Left renal pelvis (tissue), 4 donors: ENCODE measurements at regions not wholly inside any gene's neighbourhood (a gene's known extent, or its start where the extent isn't known, plus 50 kb on each side); places are given as distances from the start of the nearest gene placed in this dataset.
"Not testable (repeated sequence)": the region's sequence is repeated elsewhere in the genome, so short reads cannot be mapped to it uniquely, and the experiment has no call there.

Source experiments
- DNase-seq, 4 donors: peaks; one replicate each; pipeline ENCODE4 v3.0.0-alpha.2; 2013; ENCODE audit warnings: low read depth in 4 of 4, low spot score in 3 of 4

DNA sequence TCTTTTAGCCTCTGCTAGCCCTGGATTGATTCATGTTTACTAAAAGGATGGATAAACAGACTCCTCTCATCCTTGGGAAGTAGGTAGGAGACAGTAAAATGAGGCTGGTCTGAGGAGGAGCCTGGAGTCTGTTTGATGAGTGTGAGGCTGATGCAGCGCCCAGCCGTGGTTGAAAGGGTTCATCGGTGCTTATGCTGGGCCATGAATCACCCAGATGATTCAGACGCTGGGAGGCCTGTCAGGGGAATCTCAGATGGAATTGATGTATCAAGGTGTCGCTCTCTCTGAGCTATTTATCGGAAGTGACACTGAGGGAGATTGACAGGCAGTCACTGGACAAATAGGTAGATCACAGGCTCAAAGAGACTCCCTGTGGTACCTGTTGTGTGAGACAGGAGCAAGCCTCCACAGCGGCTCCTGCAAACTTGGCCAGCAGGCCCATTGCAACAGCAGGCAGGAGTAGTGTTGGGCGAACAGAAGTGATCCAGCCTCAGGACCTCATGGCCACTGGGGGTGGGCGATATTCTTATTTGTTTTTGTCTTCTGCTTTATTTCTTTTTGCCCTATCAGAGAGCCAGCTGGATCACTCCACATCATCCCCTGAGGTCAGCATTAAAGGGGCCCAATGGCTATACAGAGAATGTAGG lies 109.9 kb upstream of the CADM1 start:
- no peak for DNase-seq

GRCh38 chr11:115613004-115613403 lies 108.8 kb upstream of the CADM1 start:
- no peak for DNase-seq

DNA sequence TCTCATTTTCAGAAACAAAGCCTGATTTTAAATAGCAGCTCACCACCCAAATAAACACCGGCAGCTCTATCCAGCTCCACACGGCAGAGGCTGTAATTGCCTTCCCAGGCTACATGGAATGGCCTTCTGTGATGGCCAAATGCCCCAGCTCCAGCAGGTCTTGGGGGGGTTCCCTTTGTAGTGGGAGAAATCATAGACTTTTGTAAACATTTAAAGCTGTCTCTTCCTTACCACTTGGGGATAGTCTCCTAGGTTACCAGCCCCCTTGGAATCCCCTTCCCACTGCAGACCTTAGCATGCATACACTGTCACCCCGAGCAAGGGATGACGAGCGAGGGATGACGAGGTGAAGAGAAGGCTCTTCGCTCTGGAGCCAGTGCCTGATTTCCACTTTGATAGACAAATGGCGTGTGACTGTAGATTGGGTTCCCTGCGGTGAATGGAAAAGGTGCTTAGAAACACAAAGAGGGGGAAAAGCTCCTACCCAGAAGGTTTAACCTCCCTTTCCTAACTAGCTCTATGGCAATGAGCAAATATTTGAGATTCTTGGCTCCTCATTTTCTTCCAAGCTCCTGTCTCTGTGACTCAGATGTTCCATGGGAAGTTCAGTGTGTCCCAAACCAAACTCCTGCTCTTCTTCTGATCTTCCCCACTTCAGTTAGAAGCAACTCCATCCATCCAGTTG lies 108.0 kb upstream of the CADM1 start:
- DNase-seq: no peak

- no peak for DNase-seq
These were observed 107.1 kb upstream of the CADM1 start for GRCh38 chr11:115611343-115611742.

GRCh38 chr11:115610908-115611307 lies 106.7 kb upstream of the CADM1 start:
- no peak for DNase-seq

GRCh38 chr11:115610234-115610633 lies 106.0 kb upstream of the CADM1 start:
- not testable (repeated sequence) for DNase-seq

GRCh38 chr11:115608976-115609375 lies 104.8 kb upstream of the CADM1 start:
- no peak for DNase-seq

DNA sequence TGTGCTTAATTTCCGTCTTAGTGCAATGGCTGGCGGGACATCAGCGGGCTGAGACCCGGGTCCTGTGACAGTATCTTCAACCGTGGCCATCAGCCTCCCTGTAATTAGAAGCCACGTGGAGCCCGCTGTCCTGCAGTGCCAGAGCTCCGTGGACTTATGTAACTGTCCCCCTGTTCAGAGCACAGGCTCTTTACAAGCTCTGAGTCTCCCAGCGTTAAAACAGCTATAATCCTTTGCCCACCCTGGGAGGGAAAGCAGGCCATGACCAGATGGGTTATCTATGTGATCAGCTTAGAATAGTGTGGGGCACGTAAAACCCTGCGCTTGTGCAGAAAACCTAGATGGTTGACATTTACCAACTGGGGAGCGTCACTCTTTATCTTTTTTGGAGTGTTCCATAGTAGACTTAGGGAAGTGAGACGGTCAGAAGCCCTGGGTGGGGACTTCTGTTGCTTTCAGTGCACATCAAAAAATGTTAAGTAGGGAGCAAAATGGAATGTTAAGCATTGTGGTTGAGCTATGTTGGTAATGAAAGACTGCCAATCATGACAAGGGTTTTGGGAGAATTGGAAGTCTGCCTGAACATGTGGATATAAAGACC lies 103.5 kb upstream of the CADM1 start:
- DNase-seq: no peak

DNA sequence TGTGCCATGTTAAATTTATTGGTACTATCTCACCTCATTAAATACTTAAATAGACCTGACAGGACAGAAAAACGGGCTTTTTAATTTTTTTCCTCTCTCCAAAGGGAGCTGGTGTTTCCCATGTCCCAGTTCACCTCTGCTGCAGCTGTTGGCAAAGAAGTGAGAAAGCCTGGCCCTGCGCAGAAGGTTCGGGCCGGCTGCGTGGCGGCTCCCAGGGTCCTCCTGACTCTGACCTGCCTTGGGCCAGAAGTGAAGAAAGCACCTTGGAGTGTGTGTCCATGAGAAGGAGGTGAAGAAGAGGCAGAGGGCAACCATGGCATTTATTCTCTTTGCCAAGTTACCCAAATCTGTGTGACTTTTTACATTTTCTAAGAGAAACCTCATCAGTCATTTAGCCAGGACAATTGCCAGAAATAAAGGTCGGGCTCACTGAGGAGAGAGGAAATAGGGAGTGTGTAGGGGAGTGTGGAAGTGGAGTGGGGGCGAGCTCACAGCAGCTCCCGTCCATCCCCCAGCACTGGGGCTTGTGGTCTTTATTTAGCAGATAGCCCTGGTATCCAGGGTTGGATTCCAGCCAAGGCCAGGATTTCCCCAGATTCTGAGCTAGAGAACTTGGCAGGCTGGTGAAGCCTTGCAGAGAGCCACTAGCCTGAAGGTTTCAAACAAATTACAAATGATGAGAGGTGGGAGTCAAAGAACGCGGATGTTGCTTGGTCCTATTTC lies 102.4 kb upstream of the CADM1 start:
- DNase-seq: no peak

DNA sequence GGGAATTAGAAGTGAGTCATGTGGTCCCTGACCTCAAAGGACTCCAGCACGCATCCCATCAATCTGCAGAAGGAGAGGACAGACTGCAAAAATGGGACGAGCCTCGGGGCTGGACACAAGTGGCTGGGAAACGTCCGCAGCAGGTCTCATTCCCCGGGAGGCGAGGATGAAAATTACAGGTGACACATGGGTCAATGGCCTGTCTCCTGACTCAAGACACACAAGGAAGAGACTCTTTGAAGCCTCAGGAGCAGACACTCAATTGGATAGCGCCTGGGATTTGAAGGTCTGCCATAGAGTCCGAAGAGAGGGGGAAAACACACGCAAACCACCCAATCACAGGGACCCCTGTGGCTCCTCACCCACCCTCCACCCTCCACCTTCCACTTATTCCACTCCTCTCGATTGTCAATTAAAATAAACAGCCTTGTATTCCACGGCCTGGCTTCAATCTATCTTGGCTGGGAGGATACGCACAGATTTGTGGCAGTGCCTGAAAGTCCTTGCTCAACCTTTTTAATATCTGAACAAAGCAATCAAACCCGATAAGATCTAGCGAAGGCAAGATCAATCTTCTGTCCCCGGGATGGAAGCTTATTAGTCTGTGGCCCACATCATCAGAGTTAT lies 101.8 kb upstream of the CADM1 start:
- no peak for DNase-seq

DNA sequence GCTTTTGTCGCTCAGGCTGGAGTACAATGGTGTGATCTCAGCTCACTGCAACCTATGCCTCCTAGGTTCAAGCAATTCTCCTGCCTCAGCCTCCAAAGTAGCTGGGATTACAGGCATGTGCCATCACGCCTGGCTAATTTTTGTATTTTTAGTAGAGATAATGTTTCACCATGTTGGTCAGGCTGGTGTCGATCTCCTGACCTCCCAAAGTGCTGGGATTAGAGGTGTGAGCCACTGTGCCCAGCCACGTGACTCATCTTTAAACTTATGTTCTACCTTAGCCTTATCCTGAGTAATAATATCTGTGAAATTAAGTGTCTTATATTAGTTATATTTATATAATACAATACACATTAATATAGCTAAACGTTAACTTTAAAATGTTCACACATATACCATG lies 101.2 kb upstream of the CADM1 start:
- not testable (repeated sequence) for DNase-seq

- DNase-seq: no peak
These were observed 94.9 kb upstream of the CADM1 start for GRCh38 chr11:115599125-115599524.

- DNase-seq: no peak
These were observed 94.2 kb upstream of the CADM1 start for GRCh38 chr11:115598257-115598901.

GRCh38 chr11:115591380-115591779 lies 87.2 kb upstream of the CADM1 start:
- no peak for DNase-seq

DNA sequence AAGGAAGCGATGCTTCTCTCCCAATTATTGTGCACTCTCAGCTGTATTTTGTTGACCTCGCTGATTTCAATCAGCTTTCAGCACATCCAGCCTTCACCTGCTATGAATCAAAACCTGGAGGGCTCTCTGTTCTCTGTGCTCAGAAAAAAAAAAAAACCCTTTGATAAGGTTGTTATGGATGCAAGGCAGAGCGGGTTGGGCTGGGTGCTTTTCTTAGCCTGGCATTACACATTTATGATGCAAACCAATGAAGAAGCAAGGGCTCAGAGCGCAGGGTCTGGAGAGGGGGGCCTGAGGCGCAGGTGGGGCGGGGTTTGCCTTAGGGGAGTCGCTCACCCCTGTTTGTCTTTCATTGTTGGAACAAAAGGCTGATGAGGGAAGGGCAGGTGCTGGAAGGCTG lies 86.0 kb upstream of the CADM1 start:
- DNase-seq: no peak

DNA sequence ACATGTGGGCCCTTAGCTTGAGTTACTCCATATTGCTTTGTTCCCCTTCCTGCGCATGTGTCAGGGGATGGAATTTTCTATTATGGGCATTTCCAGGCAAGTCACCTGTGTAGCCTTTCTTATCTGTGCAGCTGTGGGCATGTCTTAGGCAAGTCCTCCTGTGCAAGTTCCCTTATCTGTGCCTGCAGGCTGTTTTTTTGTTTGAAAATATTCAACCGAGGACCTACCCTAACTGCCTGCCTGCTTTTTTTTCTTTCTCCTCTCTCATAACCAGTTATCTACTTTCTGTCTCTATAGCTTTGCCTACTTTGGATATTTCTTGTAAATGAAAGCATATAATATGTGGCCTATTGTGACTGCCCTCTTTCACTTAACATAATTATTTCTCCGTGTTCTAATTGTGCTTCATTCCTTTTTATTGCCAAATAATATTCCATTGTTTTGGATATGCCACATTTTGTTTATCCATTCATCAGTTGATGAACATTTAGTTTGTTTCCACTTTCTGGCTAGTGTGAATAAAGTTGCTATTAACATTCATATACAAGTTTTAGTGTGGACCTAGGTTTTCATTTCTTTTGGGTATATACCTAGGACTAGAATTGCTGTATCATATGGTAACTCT lies 83.6 kb upstream of the CADM1 start:
- no peak for DNase-seq

GRCh38 chr11:115585361-115586024 lies 81.3 kb upstream of the CADM1 start:
- DNase-seq: no peak

GRCh38 chr11:115581871-115582639 lies 77.8 kb upstream of the CADM1 start:
- no peak for DNase-seq
